H1 (cell line): ENCODE measurements at regions not wholly inside any gene's neighbourhood (a gene's known extent, or its start where the extent isn't known, plus 50 kb on each side); places are given as distances from the start of the nearest gene placed in this dataset.

Experiments
- TF ChIP-seq, protein P1 (sequence below): IDR thresholded peaks from 2 replicates; pipeline ENCODE4 v1.6.1; 2012; ENCODE audit warnings: low read length, inconsistent platforms

DNA sequence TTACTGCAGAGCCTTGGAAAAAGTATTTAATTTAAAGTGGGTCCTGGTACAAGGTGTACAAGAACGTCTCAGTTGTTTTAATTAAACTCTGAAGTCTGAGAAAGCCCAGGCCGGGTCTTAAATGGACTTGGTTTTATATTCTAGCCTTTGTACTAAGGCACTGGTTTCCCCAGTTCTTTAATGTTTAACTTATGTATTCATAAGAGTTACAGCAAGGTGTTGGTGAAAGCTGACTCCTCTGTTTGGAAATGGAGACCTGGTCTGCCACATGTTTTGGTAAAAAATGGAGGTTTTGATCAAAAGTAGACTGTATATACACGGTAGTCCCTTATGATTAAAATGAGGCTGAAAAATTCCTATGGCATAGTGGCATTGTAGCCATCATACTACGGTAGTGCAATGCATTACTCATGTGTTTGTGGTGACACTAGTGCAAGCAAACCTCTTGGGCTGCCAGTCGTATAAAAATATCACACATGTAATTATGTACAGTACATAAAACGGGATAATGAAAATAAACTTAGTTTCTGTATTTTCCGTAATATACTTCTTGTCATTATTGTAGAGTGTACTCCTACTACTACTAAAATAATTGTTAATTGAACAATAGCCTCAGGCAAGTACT lies 883.4 kb upstream of the SPRY2 start (continued):
- TF ChIP-seq, protein P1, sequence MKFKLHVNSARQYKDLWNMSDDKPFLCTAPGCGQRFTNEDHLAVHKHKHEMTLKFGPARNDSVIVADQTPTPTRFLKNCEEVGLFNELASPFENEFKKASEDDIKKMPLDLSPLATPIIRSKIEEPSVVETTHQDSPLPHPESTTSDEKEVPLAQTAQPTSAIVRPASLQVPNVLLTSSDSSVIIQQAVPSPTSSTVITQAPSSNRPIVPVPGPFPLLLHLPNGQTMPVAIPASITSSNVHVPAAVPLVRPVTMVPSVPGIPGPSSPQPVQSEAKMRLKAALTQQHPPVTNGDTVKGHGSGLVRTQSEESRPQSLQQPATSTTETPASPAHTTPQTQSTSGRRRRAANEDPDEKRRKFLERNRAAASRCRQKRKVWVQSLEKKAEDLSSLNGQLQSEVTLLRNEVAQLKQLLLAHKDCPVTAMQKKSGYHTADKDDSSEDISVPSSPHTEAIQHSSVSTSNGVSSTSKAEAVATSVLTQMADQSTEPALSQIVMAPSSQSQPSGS: no peak
- TF ChIP-seq, all 59 proteins: peak for 0
